H1 (cell line): ENCODE measurements at regions not wholly inside any gene's neighbourhood (a gene's known extent, or its start where the extent isn't known, plus 50 kb on each side); places are given as distances from the start of the nearest gene placed in this dataset.

Experiments
- CTCF ChIA-PET: fragments of 300-600 bp; sonication (Branson Sonifier 250); formaldehyde crosslinking; loops from one replicate; lab custom pipeline; 2021; ENCODE audit not compliant: partially characterized antibody; lab: Charles Lee
- POLR2A ChIA-PET: fragments of 300-600 bp; sonication (Branson Sonifier 250); formaldehyde crosslinking; loops from one replicate; lab custom pipeline; 2021; ENCODE audit warnings: inconsistent platforms; ENCODE audit not compliant: partially characterized antibody; lab: Charles Lee
- DNase-seq, 2 experiments: peaks; one replicate each; pipeline versions ENCODE4 v3.0.0 to v3.0.0-alpha.2; 2010 to 2022; ENCODE audit warnings: low spot score in 2 of 2, low read depth in 1 of 2, mixed read lengths in 1 of 2
- FAIRE-seq: peaks from 2 replicates; lab custom pipeline; 2011; peaks lifted over from hg19 to GRCh38; lab: Jason Lieb, UNC
- H2AFZ ChIP-seq: 2 replicates; pipeline ENCODE4 v1.8.1; 2012; ENCODE audit warnings: low read length, inconsistent platforms
- H2AK5ac ChIP-seq: 2 replicates; pipeline ENCODE4 v1.6.1; 2013; ENCODE audit warnings: low read depth, low read length
- H2BK120ac ChIP-seq: replicated peaks from 2 replicates; pipeline ENCODE3; 2013; ENCODE audit warnings: low read depth, low read length, inconsistent platforms
- H2BK12ac ChIP-seq: 2 replicates; pipeline ENCODE4 v1.6.1; 2013; ENCODE audit warnings: low read depth, low read length
- H2BK15ac ChIP-seq: 2 replicates; pipeline ENCODE4 v1.6.1; 2013; ENCODE audit warnings: low read length
- H2BK20ac ChIP-seq: 2 replicates; pipeline ENCODE4 v1.6.1; 2013; ENCODE audit warnings: low read length
- H2BK5ac ChIP-seq: 2 replicates; pipeline ENCODE4 v1.6.1; 2013; ENCODE audit warnings: low read depth, low read length
- H3K14ac ChIP-seq: 2 replicates; pipeline ENCODE4 v1.6.1; 2013; ENCODE audit warnings: inconsistent platforms; ENCODE audit not compliant: insufficient read length
- H3K18ac ChIP-seq: 2 replicates; pipeline ENCODE4 v1.6.1; 2013; ENCODE audit warnings: low read length; ENCODE audit errors: extremely low read depth
- H3K23ac ChIP-seq: 2 replicates; pipeline ENCODE4 v1.6.1; 2013; ENCODE audit warnings: inconsistent platforms; ENCODE audit not compliant: insufficient read length
- H3K23me2 ChIP-seq: 2 replicates; pipeline ENCODE4 v1.6.1; 2013; ENCODE audit warnings: low read depth, low read length
- H3K27ac ChIP-seq: 2 replicates; pipeline ENCODE4 v1.6.1; 2011; ENCODE audit warnings: low read depth, low read length, inconsistent platforms
- H3K27me3 ChIP-seq, 4 experiments: replicated peaks in 1 of 4; 1 replicate in 1 of 4; 2 replicates in 3 of 4; pipeline versions ENCODE4 v1.6.1 to v1.8.1; 2011 to 2013; ENCODE audit warnings: low read length in 3 of 4, mild to moderate bottlenecking in 3 of 4, inconsistent platforms in 2 of 4, mixed read lengths in 2 of 4, moderate library complexity in 1 of 4; ENCODE audit not compliant: control insufficient read depth in 3 of 4, insufficient read depth in 3 of 4; ENCODE audit errors: extremely low read depth in 1 of 4
- H3K36me3 ChIP-seq, 4 experiments: 2 replicates each; pipeline versions ENCODE4 v1.6.1 to v1.8.1; 2011 to 2013; ENCODE audit warnings: mild to moderate bottlenecking in 4 of 4, low read length in 3 of 4, moderate library complexity in 2 of 4, control low read depth in 1 of 4, inconsistent platforms in 1 of 4; ENCODE audit not compliant: insufficient read depth in 4 of 4, control insufficient read depth in 2 of 4
- H3K4ac ChIP-seq: replicated peaks from 2 replicates; pipeline ENCODE3; 2013; ENCODE audit warnings: low read length, low read depth, mixed read lengths, inconsistent platforms; ENCODE audit not compliant: insufficient read length
- H3K4me1 ChIP-seq, 4 experiments: replicated peaks in 1 of 4; 1 replicate in 1 of 4; 2 replicates in 3 of 4; pipeline versions ENCODE4 v1.6.1 to v1.8.1; 2011 to 2013; ENCODE audit warnings: low read length in 3 of 4, inconsistent platforms in 2 of 4, mixed read lengths in 1 of 4; ENCODE audit not compliant: insufficient read depth in 4 of 4, control insufficient read depth in 3 of 4
- H3K4me2 ChIP-seq, 2 experiments: 2 replicates each; pipeline versions ENCODE4 v1.6.1 to v1.8.1; 2011 to 2013; ENCODE audit warnings: low read depth in 2 of 2, low read length in 2 of 2, control low read depth in 1 of 2, inconsistent platforms in 1 of 2, mild to moderate bottlenecking in 1 of 2; ENCODE audit not compliant: insufficient read depth in 1 of 2
- H3K4me3 ChIP-seq, 4 experiments: fragments of 200-600, 300-600 bp in 1 of 4; sonication (generic), shearing (Covaris generic), sonication (Bioruptor Twin) in 1 of 4; 2 replicates each; pipeline versions ENCODE4 v1.5.1 to v1.8.1; 2011 to 2016; ENCODE audit warnings: low read length in 4 of 4, low read depth in 3 of 4, control low read depth in 2 of 4, inconsistent platforms in 2 of 4, mild to moderate bottlenecking in 2 of 4, mixed read lengths in 1 of 4, moderate library complexity in 1 of 4; ENCODE audit not compliant: insufficient read depth in 2 of 4; ENCODE audit errors: extremely low read depth in 1 of 4
- H3K56ac ChIP-seq: replicated peaks from 2 replicates; pipeline ENCODE3; 2013; ENCODE audit warnings: low read depth, mild to moderate bottlenecking, mixed read lengths, low read length, inconsistent platforms; ENCODE audit not compliant: insufficient read length
- H3K79me1 ChIP-seq: 2 replicates; pipeline ENCODE4 v1.6.1; 2013; ENCODE audit warnings: low read depth, low read length, control low read depth
- H3K79me2 ChIP-seq, 2 experiments: 2 replicates each; pipeline versions ENCODE4 v1.6.1 to v1.8.1; 2012 to 2013; ENCODE audit warnings: low read length in 2 of 2, mild to moderate bottlenecking in 2 of 2, inconsistent platforms in 1 of 2; ENCODE audit not compliant: insufficient read depth in 2 of 2, control insufficient read depth in 1 of 2
- H3K9ac ChIP-seq, 4 experiments: replicated peaks in 1 of 4; 1 replicate in 1 of 4; 2 replicates in 3 of 4; pipeline versions ENCODE4 v1.6.1 to v1.8.1; 2011 to 2013; ENCODE audit warnings: low read depth in 3 of 4, low read length in 3 of 4, control low read depth in 2 of 4, mild to moderate bottlenecking in 2 of 4, moderate library complexity in 2 of 4, inconsistent platforms in 1 of 4; ENCODE audit errors: extremely low read depth in 1 of 4
- H3K9me3 ChIP-seq, 2 experiments: 2 replicates each; pipeline versions ENCODE4 v1.6.1 to v1.8.1; 2012 to 2013; ENCODE audit warnings: mild to moderate bottlenecking in 2 of 2, moderate library complexity in 2 of 2, control low read depth in 1 of 2, inconsistent platforms in 1 of 2, low read depth in 1 of 2, low read length in 1 of 2, mixed read lengths in 1 of 2; ENCODE audit not compliant: insufficient read depth in 2 of 2
- H4K20me1 ChIP-seq, 2 experiments: replicated peaks in 1 of 2; 2 replicates each; pipeline versions ENCODE3 to v1.8.1; 2011 to 2013; ENCODE audit warnings: inconsistent platforms in 2 of 2, low read length in 2 of 2, mild to moderate bottlenecking in 1 of 2; ENCODE audit not compliant: insufficient read depth in 2 of 2, control insufficient read depth in 1 of 2
- H4K5ac ChIP-seq: 2 replicates; pipeline ENCODE4 v1.6.1; 2013; ENCODE audit warnings: low read length, low read depth, mixed read lengths, inconsistent platforms; ENCODE audit not compliant: insufficient read length
- H4K8ac ChIP-seq: 2 replicates; pipeline ENCODE4 v1.8.0; 2013; ENCODE audit warnings: mild to moderate bottlenecking, moderate library complexity, low read length, inconsistent platforms; ENCODE audit not compliant: insufficient read depth; ENCODE audit errors: extremely low read depth
- H4K91ac ChIP-seq: replicated peaks from 2 replicates; pipeline ENCODE3; 2013; ENCODE audit warnings: low read length, mixed read lengths, inconsistent platforms; ENCODE audit not compliant: insufficient read length
- CBX5 ChIP-seq: fragments of 300-800, 300-1000 bp; sonication (generic); IDR thresholded peaks from 2 replicates; pipeline ENCODE4 v1.7.1; 2016; ENCODE audit warnings: antibody characterized with exemption, low read length, low read depth
- CEBPB ChIP-seq: IDR thresholded peaks from 2 replicates; pipeline ENCODE4 v1.6.1; 2012; ENCODE audit warnings: low read depth, low read length
- EP300 ChIP-seq, 2 experiments: IDR thresholded peaks; 1 replicate in 1 of 2; 2 replicates in 1 of 2; pipeline ENCODE4 v1.6.1; 2011 to 2012; ENCODE audit warnings: low read depth in 2 of 2, low read length in 2 of 2, mild to moderate bottlenecking in 2 of 2, borderline replicate concordance in 1 of 2, inconsistent platforms in 1 of 2, moderate library complexity in 1 of 2
- GTF2F1 ChIP-seq: IDR thresholded peaks from 2 replicates; pipeline ENCODE4 v1.6.1; 2012; ENCODE audit warnings: low read depth, low read length, improper control_type of control experiment, borderline replicate concordance
- KDM1A ChIP-seq: fragments of 200-600, 300-600 bp; sonication (generic); IDR thresholded peaks from 2 replicates; pipeline ENCODE4 v1.7.1; 2016; ENCODE audit warnings: mild to moderate bottlenecking, low read length, borderline replicate concordance
- NRF1 ChIP-seq: IDR thresholded peaks from 2 replicates; pipeline ENCODE4 v1.6.1; 2011; ENCODE audit warnings: mild to moderate bottlenecking, low read depth, low read length, improper control_type of control experiment
- RBBP5 ChIP-seq: IDR thresholded peaks from 2 replicates; pipeline ENCODE4 v1.7.1; 2012; ENCODE audit warnings: low read depth, mild to moderate bottlenecking, inconsistent platforms, low read length, moderate library complexity, borderline replicate concordance
- SAP30 ChIP-seq: fragments of 300-600 bp; sonication (generic); IDR thresholded peaks from 2 replicates; pipeline ENCODE4 v1.7.1; 2012; ENCODE audit warnings: low read length, moderate library complexity, mild to moderate bottlenecking, inconsistent platforms; ENCODE audit not compliant: insufficient read depth, insufficient replicate concordance
- SIRT6 ChIP-seq: IDR thresholded peaks from one replicate; pipeline ENCODE4 v1.7.1; 2012; ENCODE audit warnings: low read length, inconsistent platforms
- SIX5 ChIP-seq: IDR thresholded peaks from 2 replicates; pipeline ENCODE4 v1.6.1; 2011; ENCODE audit warnings: mild to moderate bottlenecking, low read depth, low read length
- SP4 ChIP-seq: IDR thresholded peaks from 2 replicates; pipeline ENCODE4 v1.6.1; 2012; ENCODE audit warnings: low read length, inconsistent platforms
- TAF7 ChIP-seq: optimal IDR thresholded peaks from 2 replicates; pipeline ENCODE3; 2011; ENCODE audit warnings: low read depth, mild to moderate bottlenecking, inconsistent platforms, low read length, moderate library complexity, borderline replicate concordance
- YY1 ChIP-seq: IDR thresholded peaks from 2 replicates; pipeline ENCODE4 v1.6.1; 2011; ENCODE audit warnings: low read depth, mild to moderate bottlenecking, low read length
- ZNF274 ChIP-seq: IDR thresholded peaks from 2 replicates; pipeline ENCODE4 v1.7.0; 2012; ENCODE audit warnings: low read length, borderline replicate concordance; ENCODE audit errors: extremely low read depth
- WGBS, 2 experiments: shearing (Covaris generic) in 1 of 2; methylation state at CpG; one replicate each; pipeline versions ENCODE4 v1.1.6 to v1.1.7; 2013 to 2015; ENCODE audit warnings: low lambda C conversion rate in 2 of 2, mixed read lengths in 2 of 2, inconsistent platforms in 1 of 2, low coverage in 1 of 2, missing lambda C conversion rate in 1 of 2; ENCODE audit not compliant: insufficient replicate concordance in 2 of 2, insufficient coverage in 1 of 2, insufficient read length in 1 of 2; ENCODE audit errors: extremely low coverage in 1 of 2, missing lambda C conversion rate in 1 of 2; 5-methylcytosine and 5-hydroxymethylcytosine counted together
- TF ChIP-seq, protein P1 (sequence below): IDR thresholded peaks from 2 replicates; pipeline ENCODE4 v1.6.1; 2012; ENCODE audit warnings: inconsistent platforms

DNA sequence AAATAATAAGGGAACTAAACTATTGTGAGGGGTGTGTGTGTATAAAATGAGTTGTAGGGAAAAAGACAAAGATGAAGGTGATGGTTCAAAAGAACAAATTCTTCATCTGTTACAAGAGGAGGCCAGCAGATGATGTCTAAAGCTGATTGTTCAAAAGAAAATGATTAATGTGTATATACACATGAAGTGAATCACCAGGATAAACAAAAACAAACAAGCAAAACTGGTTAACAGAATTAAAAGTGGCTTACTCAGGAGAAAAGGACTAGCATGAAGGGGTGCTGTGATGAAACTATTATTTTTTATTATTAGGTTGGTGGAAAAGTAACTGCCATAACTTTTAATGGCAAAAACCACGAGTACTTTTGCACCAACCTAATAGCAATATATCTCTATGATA lies 348.4 kb downstream of the BCL11B start:
- Histone ChIP-seq H2BK120ac (no peak overlapping the region), H4K8ac (no peak overlapping the region), H2BK12ac (no peak overlapping the region), H4K5ac (no peak overlapping the region), H3K23me2 (no peaks in the 10 kb centered on the region), H3K4ac (no peak overlapping the region), H3K27ac (no peak overlapping the region), H3K79me1 (no peaks in the 10 kb centered on the region), H3K18ac (no peak overlapping the region), H2BK5ac (no peak overlapping the region), H3K14ac (no peak overlapping the region), H3K79me2 (no peaks in the 10 kb centered on the region), H4K20me1 (no peaks in the 10 kb centered on the region), H4K91ac (no peak overlapping the region), H3K4me3 (no peak overlapping the region), H2AK5ac (no peak overlapping the region), H3K9me3 (no peaks in the 10 kb centered on the region; a peak in 1 of 4 replicates), H2AFZ (no peak overlapping the region), H3K27me3 (no peaks in the 10 kb centered on the region), H2BK15ac (no peak overlapping the region), H3K4me2 (no peak overlapping the region), H3K56ac (no peak overlapping the region), H3K36me3 (no peaks in the 10 kb centered on the region), H3K23ac (no peak overlapping the region), H2BK20ac (no peak overlapping the region), H3K4me1 (0 out of 7 replicates have a peak, but pooled peaks cover 0 to 4% (median 0%) of the 10 kb centered on the region in 4 experiments), H3K9ac (no peak overlapping the region)
- FAIRE-seq (no peak), DNase-seq (no peak)
- ChIA-PET POLR2A (no interaction called here), CTCF (no interaction called here)
- 95% methylated on average over 1 of the region's 1 CpG; no CpG with 5 or more reads in 1 of the 2 experiments for WGBS, 2 experiments
- TF ChIP-seq EP300 (IDR thresholded peaks at IDR 0.05; ENCODE audit: borderline replicate concordance in 1 of 2, low read depth in 2 of 2, low read length in 2 of 2): no peak
- no peak for TF ChIP-seq SAP30
- no peak for TF ChIP-seq GTF2F1
- no peak for TF ChIP-seq SIX5
- TF ChIP-seq ZNF274: no peak
- no peak for TF ChIP-seq KDM1A
- no peak for TF ChIP-seq TAF7
- no peak for TF ChIP-seq YY1
- no peak for TF ChIP-seq CEBPB
- TF ChIP-seq RBBP5: no peak
- TF ChIP-seq SP4: no peak
- no peak for TF ChIP-seq CBX5
- TF ChIP-seq, protein P1, sequence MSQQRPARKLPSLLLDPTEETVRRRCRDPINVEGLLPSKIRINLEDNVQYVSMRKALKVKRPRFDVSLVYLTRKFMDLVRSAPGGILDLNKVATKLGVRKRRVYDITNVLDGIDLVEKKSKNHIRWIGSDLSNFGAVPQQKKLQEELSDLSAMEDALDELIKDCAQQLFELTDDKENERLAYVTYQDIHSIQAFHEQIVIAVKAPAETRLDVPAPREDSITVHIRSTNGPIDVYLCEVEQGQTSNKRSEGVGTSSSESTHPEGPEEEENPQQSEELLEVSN: no peak
- no peak for TF ChIP-seq SIRT6
- TF ChIP-seq NRF1: no peak
